ENCODE measurements at regions not wholly inside any gene's neighbourhood (a gene's known extent, or its start where the extent isn't known, plus 50 kb on each side); places are given as distances from the start of the nearest gene placed in this dataset.

DNA sequence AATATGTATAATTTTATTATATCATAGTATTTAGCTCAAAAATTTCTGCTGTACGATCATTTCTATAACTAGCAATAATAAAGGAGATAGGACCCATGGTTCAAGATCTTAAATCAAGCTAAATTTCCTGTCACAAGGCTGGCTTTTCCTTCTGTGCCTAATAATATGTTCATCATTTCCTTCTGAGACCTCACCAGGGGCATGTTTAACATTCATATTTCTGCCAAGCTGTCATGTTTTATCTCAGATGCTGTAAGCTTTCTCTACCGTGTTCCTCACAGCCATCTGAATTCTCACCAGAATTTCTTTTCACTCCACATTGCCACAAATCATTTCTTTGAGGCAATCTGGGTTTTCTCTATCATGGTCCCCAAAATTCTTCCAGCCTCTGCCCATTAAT lies 482.3 kb upstream of the SGCG start:
- Histone ChIP-seq H3K4me1 (replicated peaks in 1 of 4; ENCODE audit: control insufficient read depth in 3 of 4, insufficient read depth in 4 of 4, low read length in 3 of 4) (no peaks in the 10 kb centered on the region), H3K79me1 (ENCODE audit: low read depth, low read length) (no peaks in the 10 kb centered on the region), H2BK120ac (replicated peaks; ENCODE audit: low read depth, low read length) (no peak overlapping the region), H4K20me1 (replicated peaks in 1 of 2; ENCODE audit: control insufficient read depth in 1 of 2, insufficient read depth in 2 of 2, low read length in 2 of 2) (no peaks in the 10 kb centered on the region), H3K79me2 (ENCODE audit: control insufficient read depth in 1 of 2, insufficient read depth in 2 of 2, low read length in 2 of 2) (no peaks in the 10 kb centered on the region), H3K23ac (ENCODE audit: insufficient read length) (no peak overlapping the region), H2BK5ac (ENCODE audit: low read depth, low read length) (no peak overlapping the region), H3K36me3 (ENCODE audit: control insufficient read depth in 2 of 4, insufficient read depth in 4 of 4, low read length in 3 of 4) (no peaks in the 10 kb centered on the region), H2BK15ac (ENCODE audit: low read length) (no peak overlapping the region), H3K27ac (ENCODE audit: low read depth, low read length) (no peak overlapping the region), H2BK12ac (ENCODE audit: low read depth, low read length) (no peak overlapping the region), H3K9me3 (ENCODE audit: insufficient read depth in 2 of 2, low read depth in 1 of 2, low read length in 1 of 2) (peaks cover 3 to 4% of the 10 kb centered on the region in 2 experiments; a peak in 1 of 4 replicates), H3K4me2 (ENCODE audit: insufficient read depth in 1 of 2, low read depth in 2 of 2, low read length in 2 of 2) (no peak overlapping the region), H3K9ac (replicated peaks in 1 of 4; ENCODE audit: extremely low read depth in 1 of 4, low read depth in 3 of 4, low read length in 3 of 4) (no peak overlapping the region), H2BK20ac (ENCODE audit: low read length) (no peak overlapping the region), H3K18ac (ENCODE audit: extremely low read depth, low read length) (no peak overlapping the region), H3K14ac (ENCODE audit: insufficient read length) (no peak overlapping the region), H4K8ac (ENCODE audit: extremely low read depth, insufficient read depth, low read length) (no peak overlapping the region), H4K5ac (ENCODE audit: insufficient read length, low read depth, low read length) (no peak overlapping the region), H2AFZ (ENCODE audit: low read length) (no peak overlapping the region), H3K56ac (replicated peaks; ENCODE audit: insufficient read length, low read depth, low read length) (no peak overlapping the region), H3K4ac (replicated peaks; ENCODE audit: insufficient read length, low read depth, low read length) (no peak overlapping the region), H2AK5ac (ENCODE audit: low read depth, low read length) (no peak overlapping the region), H4K91ac (replicated peaks; ENCODE audit: insufficient read length, low read length) (no peak overlapping the region), H3K23me2 (ENCODE audit: low read depth, low read length) (no peaks in the 10 kb centered on the region), H3K27me3 (replicated peaks in 1 of 4; ENCODE audit: control insufficient read depth in 3 of 4, extremely low read depth in 1 of 4, insufficient read depth in 3 of 4, low read length in 3 of 4) (no peaks in the 10 kb centered on the region), H3K4me3 (ENCODE audit: extremely low read depth in 1 of 4, insufficient read depth in 2 of 4, low read depth in 3 of 4, low read length in 4 of 4) (no peak overlapping the region)
- POLR2A ChIA-PET (ENCODE audit: partially characterized antibody), result no interaction called here
- CTCF ChIA-PET (ENCODE audit: partially characterized antibody), result no interaction called here
- DNase-seq (ENCODE audit: low read depth in 1 of 2, low spot score in 2 of 2) (no peak), FAIRE-seq (no peak)
- WGBS, 2 experiments (ENCODE audit: extremely low coverage in 1 of 2, insufficient coverage in 1 of 2, insufficient read length in 1 of 2, insufficient replicate concordance in 2 of 2, low coverage in 1 of 2, low lambda C conversion rate in 2 of 2, missing lambda C conversion rate in 1 of 2), result 89% methylated on average over 2 of the region's 2 CpGs; no CpG with 5 or more reads in 1 of the 2 experiments
- no peak for TF ChIP-seq TAF7 (optimal IDR thresholded peaks at IDR 0.05; ENCODE audit: borderline replicate concordance, low read depth, low read length)
- TF ChIP-seq ZNF274 (IDR thresholded peaks at IDR 0.05; ENCODE audit: borderline replicate concordance, extremely low read depth, low read length), result no peak
- TF ChIP-seq BRCA1 (IDR thresholded peaks at IDR 0.05; ENCODE audit: low read depth, low read length), result no peak
- TF ChIP-seq GABPA (IDR thresholded peaks at IDR 0.05; ENCODE audit: borderline replicate concordance, insufficient read depth, low read length), result no peak
- no peak for TF ChIP-seq ASH2L (IDR thresholded peaks at IDR 0.05; ENCODE audit: low read length)
- TF ChIP-seq SIN3A (conservative IDR thresholded peaks at IDR 0.05 in 1 of 2, IDR thresholded peaks at IDR 0.05 in 1 of 2; ENCODE audit: low read depth in 1 of 2, low read length in 2 of 2), result no peak
- no peak for TF ChIP-seq EP300 (IDR thresholded peaks at IDR 0.05; ENCODE audit: borderline replicate concordance in 1 of 2, low read depth in 2 of 2, low read length in 2 of 2)
- TF ChIP-seq HDAC2 (IDR thresholded peaks at IDR 0.05; ENCODE audit: borderline replicate concordance in 1 of 2, low read depth in 2 of 2, low read length in 2 of 2), result no peak
- TF ChIP-seq, protein P1, sequence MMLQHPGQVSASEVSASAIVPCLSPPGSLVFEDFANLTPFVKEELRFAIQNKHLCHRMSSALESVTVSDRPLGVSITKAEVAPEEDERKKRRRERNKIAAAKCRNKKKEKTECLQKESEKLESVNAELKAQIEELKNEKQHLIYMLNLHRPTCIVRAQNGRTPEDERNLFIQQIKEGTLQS (IDR thresholded peaks at IDR 0.05; ENCODE audit: insufficient read depth, low read depth, low read length), result no peak
